Neural cell (in vitro differentiated cells): ENCODE measurements at regions not wholly inside any gene's neighbourhood (a gene's known extent, or its start where the extent isn't known, plus 50 kb on each side); places are given as distances from the start of the nearest gene placed in this dataset.

Source experiments
- H2AFZ ChIP-seq: fragments of 200-600, 300-800 bp; sonication (generic), shearing (Covaris generic); 2 replicates; pipeline ENCODE4 v1.6.0; 2014; ENCODE audit warnings: low read depth, mild to moderate bottlenecking, antibody characterized with exemption, low read length, moderate library complexity
- H3F3A ChIP-seq: fragments of 200-600 bp; shearing (Covaris generic); 2 replicates; pipeline ENCODE4 v1.6.1; 2016; ENCODE audit warnings: mild to moderate bottlenecking, moderate library complexity, mixed read lengths, antibody characterized with exemption, low read length; ENCODE audit not compliant: insufficient read depth, poor library complexity, severe bottlenecking
- H3K27ac ChIP-seq: fragments of 200-600, 300-800 bp; sonication (generic), shearing (Covaris generic); 2 replicates; pipeline ENCODE4 v1.5.1; 2014; ENCODE audit warnings: mild to moderate bottlenecking, low read length, moderate library complexity
- H3K27me3 ChIP-seq: fragments of 300-800, 200-600 bp; sonication (generic), shearing (Covaris generic); 2 replicates; pipeline ENCODE4 v1.6.0; 2014; ENCODE audit warnings: mild to moderate bottlenecking, low read depth, low read length, moderate library complexity; ENCODE audit not compliant: insufficient read depth
- H3K36me3 ChIP-seq: fragments of 300-800, 200-600 bp; sonication (generic), shearing (Covaris generic); 2 replicates; pipeline ENCODE4 v1.5.1; 2014; ENCODE audit warnings: mild to moderate bottlenecking, antibody characterized with exemption, low read length, moderate library complexity; ENCODE audit not compliant: insufficient read depth
- H3K4me2 ChIP-seq: fragments of 300-800, 200-600 bp; sonication (generic), shearing (Covaris generic); 2 replicates; pipeline ENCODE4 v1.6.0; 2014; ENCODE audit warnings: mild to moderate bottlenecking, low read length
- H3K4me3 ChIP-seq: fragments of 300-800, 200-600 bp; sonication (generic), shearing (Covaris generic); 2 replicates; pipeline ENCODE4 v1.5.1; 2014; ENCODE audit warnings: mild to moderate bottlenecking, low read length, moderate library complexity
- H3K79me2 ChIP-seq: fragments of 200-600 bp; shearing (Covaris generic); replicated peaks from 2 replicates; pipeline ENCODE4 v1.6.0; 2014; ENCODE audit warnings: mild to moderate bottlenecking, low read length, moderate library complexity; ENCODE audit not compliant: insufficient read depth
- H3K9ac ChIP-seq: fragments of 300-800, 200-600 bp; sonication (generic), shearing (Covaris generic); 2 replicates; pipeline ENCODE4 v1.6.1; 2016; ENCODE audit warnings: mild to moderate bottlenecking, low read length, mixed read lengths
- H3K9me2 ChIP-seq: fragments of 200-600 bp; shearing (Covaris generic); 2 replicates; pipeline ENCODE4 v1.6.1; 2016; ENCODE audit warnings: mild to moderate bottlenecking, low read length, mixed read lengths; ENCODE audit not compliant: insufficient read depth
- H3K9me3 ChIP-seq: fragments of 200-600, 300-800 bp; sonication (generic), shearing (Covaris generic); 2 replicates; pipeline ENCODE4 v1.6.1; 2016; ENCODE audit warnings: mild to moderate bottlenecking, mixed run types, low read length, moderate library complexity, mixed read lengths
- H4K20me1 ChIP-seq: fragments of 200-600 bp; shearing (Covaris generic); 2 replicates; pipeline ENCODE4 v1.6.1; 2016; ENCODE audit warnings: mild to moderate bottlenecking, mixed run types; ENCODE audit not compliant: insufficient read depth
- CTCF ChIP-seq: fragments of 450-650 bp; IDR thresholded peaks from 2 replicates; pipeline ENCODE4 v1.5.1; 2014; ENCODE audit warnings: antibody characterized with exemption, mild to moderate bottlenecking, moderate library complexity; ENCODE audit not compliant: poor library complexity, severe bottlenecking
- EP300 ChIP-seq: fragments of 450-650 bp; conservative IDR thresholded peaks from 2 replicates; pipeline ENCODE4 v1.6.1; 2014; ENCODE audit warnings: antibody characterized with exemption, mild to moderate bottlenecking, moderate library complexity; ENCODE audit not compliant: poor library complexity, severe bottlenecking
- EZH2 ChIP-seq: fragments of 200-600, 300-800 bp; shearing (Covaris generic), sonication (generic); IDR thresholded peaks from 2 replicates; pipeline ENCODE4 v1.6.1; 2014; ENCODE audit warnings: antibody characterized with exemption, low read length, borderline replicate concordance, mild to moderate bottlenecking; ENCODE audit not compliant: insufficient read depth, poor library complexity, severe bottlenecking
- MXI1 ChIP-seq: fragments of 450-650 bp; conservative IDR thresholded peaks from 2 replicates; pipeline ENCODE4 v1.6.1; 2014; ENCODE audit warnings: antibody characterized with exemption, mild to moderate bottlenecking; ENCODE audit not compliant: poor library complexity, severe bottlenecking
- POLR2AphosphoS5 ChIP-seq: IDR thresholded peaks from 2 replicates; pipeline ENCODE4 v1.6.1; 2012
- RAD21 ChIP-seq: fragments of 450-650 bp; conservative IDR thresholded peaks from 2 replicates; pipeline ENCODE4 v1.6.1; 2014; ENCODE audit warnings: antibody characterized with exemption, mild to moderate bottlenecking, moderate library complexity
- REST ChIP-seq: IDR thresholded peaks from 2 replicates; pipeline ENCODE4 v1.6.1; 2012; ENCODE audit warnings: borderline replicate concordance
- SMC3 ChIP-seq: fragments of 450-650 bp; conservative IDR thresholded peaks from 2 replicates; pipeline ENCODE4 v1.6.1; 2014; ENCODE audit warnings: antibody characterized with exemption, mild to moderate bottlenecking, moderate library complexity; ENCODE audit not compliant: poor library complexity
- TAF1 ChIP-seq: IDR thresholded peaks from 2 replicates; pipeline ENCODE4 v1.6.1; 2012; ENCODE audit warnings: low read depth

- no peak for TF ChIP-seq SMC3
- TF ChIP-seq EP300 = peak; percentile 90
- no peak for TF ChIP-seq TAF1
- no peak for TF ChIP-seq REST
- peak; percentile 62 for TF ChIP-seq CTCF
- TF ChIP-seq EZH2 = no peak
- no peak for TF ChIP-seq RAD21
- no peak for TF ChIP-seq MXI1
- peak; percentile 73 for TF ChIP-seq POLR2AphosphoS5
- no peak overlapping the region for H3K4me2 ChIP-seq
- no peaks in the 10 kb centered on the region for H3K27me3 ChIP-seq
- no peaks in the 10 kb centered on the region for H3K79me2 ChIP-seq
- H2AFZ ChIP-seq = no peak overlapping the region
- H3K9me3 ChIP-seq = no peaks in the 10 kb centered on the region
- H3K27ac ChIP-seq = no peak overlapping the region
- H3K9ac ChIP-seq = no peak overlapping the region
- H4K20me1 ChIP-seq = no peaks in the 10 kb centered on the region
- H3F3A ChIP-seq = no peaks in the 10 kb centered on the region
- no peaks in the 10 kb centered on the region for H3K36me3 ChIP-seq
- no peak overlapping the region for H3K4me3 ChIP-seq
- H3K9me2 ChIP-seq = no peaks in the 10 kb centered on the region
Measured at GRCh38 chr4:163251204-163251603, 81.2 kb downstream of the NPY1R start.

- Histone ChIP-seq H3F3A (no peaks in the 10 kb centered on the region), H3K27ac (no peak overlapping the region), H3K36me3 (no peaks in the 10 kb centered on the region), H3K27me3 (no peaks in the 10 kb centered on the region), H3K4me2 (no peak overlapping the region), H2AFZ (no peak overlapping the region), H4K20me1 (no peaks in the 10 kb centered on the region), H3K9me2 (no peaks in the 10 kb centered on the region), H3K9ac (no peak overlapping the region), H3K79me2 (no peaks in the 10 kb centered on the region), H3K4me3 (no peak overlapping the region), H3K9me3 (no peaks in the 10 kb centered on the region)
- TF ChIP-seq CTCF (no peak), SMC3 (no peak), MXI1 (no peak), RAD21 (no peak), TAF1 (no peak), EP300 (no peak), EZH2 (no peak)
Measured at GRCh38 chr4:163249042-163249441, 82.4 kb upstream of the NAF1 start.
